Fibroblast of peridontal ligament (primary cell): ENCODE measurements at regions not wholly inside any gene's neighbourhood (a gene's known extent, or its start where the extent isn't known, plus 50 kb on each side); places are given as distances from the start of the nearest gene placed in this dataset.
"Not testable (repeated sequence)": the region's sequence is repeated elsewhere in the genome, so short reads cannot be mapped to it uniquely, and the experiment has no call there.

Experiments
- DNase-seq: peaks from one replicate; pipeline ENCODE4 v3.0.0-alpha.2; 2010; ENCODE audit errors: extremely low read depth

- DNase-seq: not testable (repeated sequence)
Observed at GRCh38 chr1:222470252-222470805, 77.6 kb downstream of the HHIPL2 start.

GRCh38 chr1:222466150-222466865 lies 81.6 kb downstream of the HHIPL2 start:
- no peak for DNase-seq

- peak; percentile 97 for DNase-seq
Observed at GRCh38 chr1:222465211-222466041, 82.5 kb downstream of the HHIPL2 start.

- DNase-seq: peak; percentile 83
Observed at GRCh38 chr1:222464841-222465210, 83.1 kb downstream of the HHIPL2 start.

GRCh38 chr1:222463059-222463730 lies 84.7 kb downstream of the HHIPL2 start:
- no peak for DNase-seq

- DNase-seq: no peak
Observed at GRCh38 chr1:222462601-222463000, 85.3 kb downstream of the HHIPL2 start.

- no peak for DNase-seq
Observed at GRCh38 chr1:222461941-222462340, 86.0 kb downstream of the HHIPL2 start.

GRCh38 chr1:222459652-222460051 lies 88.3 kb downstream of the HHIPL2 start:
- DNase-seq: no peak

- DNase-seq: no peak
Observed at GRCh38 chr1:222457513-222457912, 90.4 kb downstream of the HHIPL2 start.

GRCh38 chr1:222457084-222457483 lies 90.8 kb downstream of the HHIPL2 start:
- no peak for DNase-seq

- DNase-seq: peak; percentile 97
Observed at GRCh38 chr1:222455188-222455879, 92.6 kb downstream of the HHIPL2 start.

GRCh38 chr1:222454782-222455181 lies 93.1 kb downstream of the HHIPL2 start:
- no peak for DNase-seq

GRCh38 chr1:222454186-222454585 lies 93.7 kb downstream of the HHIPL2 start:
- DNase-seq: peak; percentile 79

- DNase-seq: no peak
Observed at GRCh38 chr1:222452031-222452430, 95.9 kb downstream of the HHIPL2 start.

GRCh38 chr1:222443566-222443965 lies 104.3 kb downstream of the HHIPL2 start:
- DNase-seq: no peak

- DNase-seq: no peak
Observed at GRCh38 chr1:222441066-222441465, 106.8 kb downstream of the HHIPL2 start.

- DNase-seq: no peak
Observed at GRCh38 chr1:222424826-222425225, 123.1 kb downstream of the HHIPL2 start.

- no peak for DNase-seq
Observed at GRCh38 chr1:222421380-222421779, 126.5 kb downstream of the HHIPL2 start.

- no peak for DNase-seq
Observed at GRCh38 chr1:222420633-222421032, 127.3 kb downstream of the HHIPL2 start.

GRCh38 chr1:222418654-222419053 lies 129.2 kb downstream of the HHIPL2 start:
- no peak for DNase-seq

GRCh38 chr1:222417264-222417663 lies 130.6 kb downstream of the HHIPL2 start:
- DNase-seq: no peak
